ENCODE measurements at regions not wholly inside any gene's neighbourhood (a gene's known extent, or its start where the extent isn't known, plus 50 kb on each side); places are given as distances from the start of the nearest gene placed in this dataset.

- FAIRE-seq, result no peak
- Histone ChIP-seq H3K4me1 (ENCODE audit: control insufficient read depth in 2 of 3, insufficient read depth in 2 of 3, low read depth in 1 of 3, low read length in 3 of 3) (no peaks in the 10 kb centered on the region), H3K4me3 (ENCODE audit: low read length in 3 of 3) (no peak overlapping the region), H3K27me3 (ENCODE audit: control insufficient read depth, insufficient read depth, low read length) (no peaks in the 10 kb centered on the region), H3K9me3 (ENCODE audit: control insufficient read depth in 2 of 3, insufficient read depth in 1 of 3, low read length in 3 of 3) (no peaks in the 10 kb centered on the region), H3K36me3 (ENCODE audit: control insufficient read depth in 2 of 3, insufficient read depth in 3 of 3, low read length in 3 of 3) (no peaks in the 10 kb centered on the region), H3K9ac (ENCODE audit: low read length in 3 of 3) (no peak overlapping the region), H3K27ac (ENCODE audit: low read depth in 2 of 2, low read length in 2 of 2) (no peak overlapping the region)
- DNase-seq, result no peak
- intact Hi-C loops (cut with DNase I), result no loop called here
- no peak for TF ChIP-seq CTCF (IDR thresholded peaks at IDR 0.05; ENCODE audit: borderline replicate concordance, extremely low read depth, insufficient read depth)
Measured at GRCh38 chr2:39845460-39846146, 66.5 kb upstream of the THUMPD2 start.

GRCh38 chr2:39839261-39839848 lies 60.3 kb upstream of the THUMPD2 start:
- no peak overlapping the region for H3K4me3 ChIP-seq (ENCODE audit: low read length in 3 of 3)
- no peak for TF ChIP-seq CTCF (IDR thresholded peaks at IDR 0.05; ENCODE audit: borderline replicate concordance, extremely low read depth, insufficient read depth)
- no peaks in the 10 kb centered on the region for H3K27me3 ChIP-seq (ENCODE audit: control insufficient read depth, insufficient read depth, low read length)
- H3K9ac ChIP-seq (ENCODE audit: low read length in 3 of 3), result no peak overlapping the region
- intact Hi-C loops (cut with DNase I), result no loop called here
- H3K36me3 ChIP-seq (ENCODE audit: control insufficient read depth in 2 of 3, insufficient read depth in 3 of 3, low read length in 3 of 3), result no peaks in the 10 kb centered on the region
- DNase-seq (no peak), FAIRE-seq (no peak)
- H3K9me3 ChIP-seq (ENCODE audit: control insufficient read depth in 2 of 3, insufficient read depth in 1 of 3, low read length in 3 of 3), result no peaks in the 10 kb centered on the region
- H3K4me1 ChIP-seq (ENCODE audit: control insufficient read depth in 2 of 3, insufficient read depth in 2 of 3, low read depth in 1 of 3, low read length in 3 of 3), result no peaks in the 10 kb centered on the region
- H3K27ac ChIP-seq (ENCODE audit: low read depth in 2 of 2, low read length in 2 of 2), result no peak overlapping the region

GRCh38 chr2:39838589-39838988 lies 59.5 kb upstream of the THUMPD2 start:
- Histone ChIP-seq H3K9me3 (ENCODE audit: control insufficient read depth in 2 of 3, insufficient read depth in 1 of 3, low read length in 3 of 3) (no peaks in the 10 kb centered on the region), H3K27ac (ENCODE audit: low read depth in 2 of 2, low read length in 2 of 2) (no peak overlapping the region), H3K27me3 (ENCODE audit: control insufficient read depth, insufficient read depth, low read length) (no peaks in the 10 kb centered on the region), H3K4me3 (ENCODE audit: low read length in 3 of 3) (no peak overlapping the region), H3K9ac (ENCODE audit: low read length in 3 of 3) (no peak overlapping the region), H3K36me3 (ENCODE audit: control insufficient read depth in 2 of 3, insufficient read depth in 3 of 3, low read length in 3 of 3) (no peaks in the 10 kb centered on the region), H3K4me1 (ENCODE audit: control insufficient read depth in 2 of 3, insufficient read depth in 2 of 3, low read depth in 1 of 3, low read length in 3 of 3) (no peaks in the 10 kb centered on the region)
- TF ChIP-seq CTCF (IDR thresholded peaks at IDR 0.05; ENCODE audit: borderline replicate concordance, extremely low read depth, insufficient read depth), result no peak
- DNase-seq (peak in 1 of 5 donors; percentile 41), FAIRE-seq (no peak)
- intact Hi-C loops (cut with DNase I), result no loop called here
